ENCODE measurements at regions not wholly inside any gene's neighbourhood (a gene's known extent, or its start where the extent isn't known, plus 50 kb on each side); places are given as distances from the start of the nearest gene placed in this dataset.

DNA sequence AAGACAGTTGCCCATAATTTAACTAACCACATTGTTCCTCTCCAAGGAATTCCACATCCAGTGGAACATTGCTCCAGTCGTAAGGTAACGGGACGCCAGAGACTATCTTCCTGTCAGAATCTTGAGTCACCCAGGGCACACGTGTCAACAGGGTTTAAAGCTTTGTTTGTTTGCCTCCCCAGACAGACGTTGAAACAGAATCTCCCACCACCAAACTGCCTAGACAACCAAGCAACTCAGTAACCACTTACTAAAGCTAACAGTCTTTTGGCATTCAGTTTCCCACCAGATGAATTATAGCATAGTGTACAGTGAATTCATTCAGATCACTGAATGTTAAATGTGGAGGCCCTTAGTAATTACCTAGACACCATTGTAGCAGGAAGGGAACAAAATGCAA, 439.5 kb downstream of the PLPP3 start:
- WGBS (ENCODE audit: insufficient coverage, low coverage, low lambda C conversion rate, missing lambda C conversion rate): 59% methylated on average over 4 of the region's 5 CpGs

DNA sequence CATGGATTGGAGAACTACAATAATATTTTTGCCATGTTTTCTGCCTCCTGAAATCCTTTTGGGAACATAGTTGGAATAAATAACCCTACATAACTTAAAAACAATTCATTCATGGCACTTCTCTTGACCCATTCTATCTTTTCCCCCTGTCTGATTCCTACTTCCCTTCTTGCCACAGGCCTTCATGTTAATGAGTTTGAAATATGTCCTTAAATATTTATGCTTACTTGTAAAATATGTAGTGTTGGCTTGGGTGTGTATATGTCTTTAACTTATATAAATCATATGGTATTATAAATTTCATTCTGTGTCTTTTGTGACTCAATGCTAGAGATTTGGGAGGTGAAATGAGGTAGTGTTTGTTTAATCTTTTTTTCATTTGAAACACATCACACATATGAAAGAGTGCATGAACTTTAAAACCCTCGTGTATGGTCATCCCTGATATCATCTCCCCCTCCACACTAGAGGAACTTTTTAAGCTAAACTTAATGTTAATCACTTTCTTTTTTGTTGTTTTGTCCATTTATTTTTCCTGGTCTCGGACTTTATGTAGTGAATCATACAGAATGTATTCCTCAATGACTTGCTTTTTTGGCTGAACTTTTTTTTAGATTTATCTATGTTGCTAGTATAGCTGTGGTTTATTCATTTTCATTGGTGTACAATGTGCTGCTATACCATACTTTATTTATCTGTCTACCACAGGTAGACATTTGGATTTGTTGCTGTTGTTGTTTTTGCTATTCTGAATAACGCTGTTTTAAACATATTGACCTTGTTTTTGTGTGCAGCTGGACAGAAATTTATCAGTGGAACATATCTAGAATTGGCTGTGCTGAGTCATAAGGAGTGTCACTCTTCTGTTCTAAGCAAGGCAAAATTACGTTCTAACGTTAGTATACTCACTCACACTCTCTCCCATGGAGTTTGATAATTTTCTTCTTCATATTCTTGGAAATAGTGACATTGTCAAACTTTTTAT, 441.6 kb downstream of the PLPP3 start:
- H3K36me3 ChIP-seq: no peaks in the 10 kb centered on the region
- H3K4me3 ChIP-seq: no peak overlapping the region
- no peaks in the 10 kb centered on the region for H3K27me3 ChIP-seq
- no peak for ATAC-seq
- intact Hi-C loops (cut with DNase I): no loop called here
- TF ChIP-seq, protein P1, sequence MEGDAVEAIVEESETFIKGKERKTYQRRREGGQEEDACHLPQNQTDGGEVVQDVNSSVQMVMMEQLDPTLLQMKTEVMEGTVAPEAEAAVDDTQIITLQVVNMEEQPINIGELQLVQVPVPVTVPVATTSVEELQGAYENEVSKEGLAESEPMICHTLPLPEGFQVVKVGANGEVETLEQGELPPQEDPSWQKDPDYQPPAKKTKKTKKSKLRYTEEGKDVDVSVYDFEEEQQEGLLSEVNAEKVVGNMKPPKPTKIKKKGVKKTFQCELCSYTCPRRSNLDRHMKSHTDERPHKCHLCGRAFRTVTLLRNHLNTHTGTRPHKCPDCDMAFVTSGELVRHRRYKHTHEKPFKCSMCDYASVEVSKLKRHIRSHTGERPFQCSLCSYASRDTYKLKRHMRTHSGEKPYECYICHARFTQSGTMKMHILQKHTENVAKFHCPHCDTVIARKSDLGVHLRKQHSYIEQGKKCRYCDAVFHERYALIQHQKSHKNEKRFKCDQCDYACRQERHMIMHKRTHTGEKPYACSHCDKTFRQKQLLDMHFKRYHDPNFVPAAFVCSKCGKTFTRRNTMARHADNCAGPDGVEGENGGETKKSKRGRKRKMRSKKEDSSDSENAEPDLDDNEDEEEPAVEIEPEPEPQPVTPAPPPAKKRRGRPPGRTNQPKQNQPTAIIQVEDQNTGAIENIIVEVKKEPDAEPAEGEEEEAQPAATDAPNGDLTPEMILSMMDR (IDR thresholded peaks at IDR 0.05): no peak
- no peak for TF ChIP-seq POLR2A (IDR thresholded peaks at IDR 0.05)
- 42% methylated on average over 5 of the region's 5 CpGs for WGBS (ENCODE audit: insufficient coverage, low coverage, low lambda C conversion rate, missing lambda C conversion rate)
- H3K9me3 ChIP-seq: no peaks in the 10 kb centered on the region
- no peaks in the 10 kb centered on the region for H3K4me1 ChIP-seq
- no peak overlapping the region for H3K27ac ChIP-seq
- DNase-seq: no peak

More for the DNA sequence above, 439.5 kb downstream of the PLPP3 start:
- Histone ChIP-seq H3K9me3 (no peaks in the 10 kb centered on the region), H3K27ac (no peak overlapping the region), H3K4me1 (no peaks in the 10 kb centered on the region), H3K36me3 (no peaks in the 10 kb centered on the region), H3K4me3 (no peak overlapping the region), H3K27me3 (no peaks in the 10 kb centered on the region)
- DNase-seq: no peak
- ATAC-seq: no peak
- intact Hi-C loops (cut with DNase I): no loop called here
- TF ChIP-seq, protein P1 (IDR thresholded peaks at IDR 0.05): no peak
- no peak for TF ChIP-seq POLR2A (IDR thresholded peaks at IDR 0.05)

DNA sequence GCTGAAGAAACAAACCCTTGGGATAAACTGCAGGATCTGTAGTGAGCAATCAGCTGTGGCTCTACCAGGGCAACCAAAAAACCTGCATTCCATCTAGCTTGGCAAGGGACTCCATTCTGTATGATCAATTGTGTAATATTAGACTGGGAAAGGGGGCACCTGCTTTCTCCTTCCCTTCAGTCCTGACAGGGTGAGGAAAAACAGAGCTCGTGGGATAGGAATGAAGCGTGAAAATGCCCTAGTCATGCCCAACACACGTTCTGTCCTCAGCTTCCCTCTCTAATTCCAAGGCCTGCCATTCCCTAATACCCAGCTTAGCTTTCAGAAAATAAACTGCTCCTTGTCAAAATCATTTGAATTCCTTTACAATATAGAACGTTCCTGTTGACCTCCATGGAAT, 442.3 kb downstream of the PLPP3 start:
- DNase-seq (no peak), ATAC-seq (no peak)
- TF ChIP-seq, protein P1 (IDR thresholded peaks at IDR 0.05): no peak
- TF ChIP-seq POLR2A (IDR thresholded peaks at IDR 0.05): no peak
- no peaks in the 10 kb centered on the region for H3K27me3 ChIP-seq
- H3K4me1 ChIP-seq: no peaks in the 10 kb centered on the region
- H3K4me3 ChIP-seq: no peak overlapping the region
- H3K9me3 ChIP-seq: no peaks in the 10 kb centered on the region
- intact Hi-C loops (cut with DNase I): no loop called here
- no peak overlapping the region for H3K27ac ChIP-seq
- WGBS (ENCODE audit: insufficient coverage, low coverage, low lambda C conversion rate, missing lambda C conversion rate): 86% methylated on average over 4 of the region's 4 CpGs
- H3K36me3 ChIP-seq: no peaks in the 10 kb centered on the region

DNA sequence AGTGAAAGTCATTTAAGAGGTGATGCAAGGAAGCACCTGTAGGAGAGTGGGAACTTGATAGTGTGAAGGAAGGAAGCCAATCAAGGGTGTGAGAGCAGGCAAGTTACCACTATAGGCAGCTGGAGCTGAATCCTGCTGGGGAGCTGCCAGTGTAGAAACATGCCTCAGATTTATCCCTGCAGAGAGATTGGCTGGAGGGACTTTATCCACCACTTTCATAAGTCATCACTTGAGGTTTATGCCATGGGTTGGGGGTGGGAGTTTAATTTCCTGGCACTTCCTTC, 443.6 kb downstream of the PLPP3 start:
- Histone ChIP-seq H3K36me3 (no peaks in the 10 kb centered on the region), H3K27me3 (no peaks in the 10 kb centered on the region), H3K4me3 (no peak overlapping the region), H3K27ac (no peak overlapping the region), H3K4me1 (no peaks in the 10 kb centered on the region), H3K9me3 (no peaks in the 10 kb centered on the region)
- ATAC-seq: no peak
- TF ChIP-seq POLR2A (IDR thresholded peaks at IDR 0.05): no peak
- TF ChIP-seq, protein P1 (IDR thresholded peaks at IDR 0.05): no peak
- no peak for DNase-seq
- intact Hi-C loops (cut with DNase I): no loop called here
